ENCODE measurements at regions not wholly inside any gene's neighbourhood (a gene's known extent, or its start where the extent isn't known, plus 50 kb on each side); places are given as distances from the start of the nearest gene placed in this dataset.
A peak's percentile ranks its signal among the peaks of the same experiment; 100 is the strongest.

GRCh38 chr5:60267907-60268306, 374.4 kb upstream of the PDE4D start:
- no peak overlapping the region for H4K5ac ChIP-seq (ENCODE audit: insufficient read length, low read depth, low read length)
- H3K79me1 ChIP-seq (ENCODE audit: insufficient read depth, low read depth, low read length, poor library complexity, severe bottlenecking) = no peaks in the 10 kb centered on the region
- no peak overlapping the region for H4K8ac ChIP-seq (replicated peaks; ENCODE audit: insufficient read length, low read depth, low read length)
- no peak overlapping the region for H2BK15ac ChIP-seq (ENCODE audit: low read depth, low read length)
- peaks cover 0 to under 1% of the 10 kb centered on the region in 2 experiments; a peak in 2 of 4 replicates for H3K4me1 Mint-ChIP-seq
- H2AK5ac ChIP-seq (ENCODE audit: insufficient read length, low read length) = no peak overlapping the region
- H3K9me3 Mint-ChIP-seq = no peaks in the 10 kb centered on the region
- no peaks in the 10 kb centered on the region for H3K79me2 ChIP-seq (ENCODE audit: insufficient read depth, low read length)
- H2BK12ac ChIP-seq (ENCODE audit: insufficient read length, low read depth, low read length) = no peak overlapping the region
- H3K36me3 Mint-ChIP-seq (ENCODE audit: insufficient read depth in 1 of 3, low read depth in 3 of 3) = no peaks in the 10 kb centered on the region
- no peak overlapping the region for H2BK5ac ChIP-seq (ENCODE audit: insufficient read length, low read length)
- no peak overlapping the region for H3K27ac ChIP-seq (ENCODE audit: insufficient read length, low read depth, low read length)
- H3K4me2 ChIP-seq (ENCODE audit: insufficient read depth, insufficient read length, low read length) = no peak overlapping the region
- H4K20me1 ChIP-seq (ENCODE audit: control insufficient read depth, insufficient read depth, insufficient read length) = no peaks in the 10 kb centered on the region
- H2BK120ac ChIP-seq (ENCODE audit: low read depth, low read length, poor library complexity, severe bottlenecking) = no peak overlapping the region
- no peaks in the 10 kb centered on the region for H3K9me3 ChIP-seq (ENCODE audit: control insufficient read depth, low read depth, low read length)
- no peak overlapping the region for H3K56ac ChIP-seq (ENCODE audit: insufficient read length, low read depth, low read length)
- H2AFZ ChIP-seq (ENCODE audit: low read length) = no peak overlapping the region
- DNase-seq = no peak
- WGBS (ENCODE audit: extremely low coverage, insufficient read length, low lambda C conversion rate) = no CpG with 5 or more reads among the region's 3 CpGs
- H3K4ac ChIP-seq (ENCODE audit: low read depth, low read length) = no peak overlapping the region
- TF ChIP-seq CTCF (conservative IDR thresholded peaks at IDR 0.05) = no peak
- no peaks in the 10 kb centered on the region for H3K27me3 ChIP-seq (ENCODE audit: insufficient read depth, low read length)
- no peak overlapping the region for H2BK20ac ChIP-seq (ENCODE audit: low read depth, low read length, poor library complexity, severe bottlenecking)
- H3K18ac ChIP-seq (ENCODE audit: insufficient read length, low read depth, low read length) = no peak overlapping the region
- H3T11ph ChIP-seq (ENCODE audit: low read length) = no peak overlapping the region
- H3K14ac ChIP-seq (ENCODE audit: insufficient read depth, low read length) = no peak overlapping the region
- no peak overlapping the region for H3K9ac ChIP-seq (ENCODE audit: extremely low read depth, insufficient read length, low read length)
- no peaks in the 10 kb centered on the region for H3K4me1 ChIP-seq (ENCODE audit: insufficient read depth, low read length)
- H3K27ac Mint-ChIP-seq = peak overlapping the region in 1 of 3 experiments; percentile 8; a peak in 1 of 7 replicates
- H3K27me3 Mint-ChIP-seq (ENCODE audit: low read depth) = no peaks in the 10 kb centered on the region
- no peak overlapping the region for H3K23ac ChIP-seq (ENCODE audit: insufficient read length, low read depth, low read length)
- no peak overlapping the region for H4K91ac ChIP-seq (ENCODE audit: insufficient read length, low read depth, low read length)
- H3K4me3 Mint-ChIP-seq = no peak overlapping the region
- no peaks in the 10 kb centered on the region for H3K23me2 ChIP-seq (ENCODE audit: insufficient read length, low read depth, low read length, poor library complexity, severe bottlenecking)

All from H9 (cell line).